ENCODE measurements at regions not wholly inside any gene's neighbourhood (a gene's known extent, or its start where the extent isn't known, plus 50 kb on each side); places are given as distances from the start of the nearest gene placed in this dataset.

DNA sequence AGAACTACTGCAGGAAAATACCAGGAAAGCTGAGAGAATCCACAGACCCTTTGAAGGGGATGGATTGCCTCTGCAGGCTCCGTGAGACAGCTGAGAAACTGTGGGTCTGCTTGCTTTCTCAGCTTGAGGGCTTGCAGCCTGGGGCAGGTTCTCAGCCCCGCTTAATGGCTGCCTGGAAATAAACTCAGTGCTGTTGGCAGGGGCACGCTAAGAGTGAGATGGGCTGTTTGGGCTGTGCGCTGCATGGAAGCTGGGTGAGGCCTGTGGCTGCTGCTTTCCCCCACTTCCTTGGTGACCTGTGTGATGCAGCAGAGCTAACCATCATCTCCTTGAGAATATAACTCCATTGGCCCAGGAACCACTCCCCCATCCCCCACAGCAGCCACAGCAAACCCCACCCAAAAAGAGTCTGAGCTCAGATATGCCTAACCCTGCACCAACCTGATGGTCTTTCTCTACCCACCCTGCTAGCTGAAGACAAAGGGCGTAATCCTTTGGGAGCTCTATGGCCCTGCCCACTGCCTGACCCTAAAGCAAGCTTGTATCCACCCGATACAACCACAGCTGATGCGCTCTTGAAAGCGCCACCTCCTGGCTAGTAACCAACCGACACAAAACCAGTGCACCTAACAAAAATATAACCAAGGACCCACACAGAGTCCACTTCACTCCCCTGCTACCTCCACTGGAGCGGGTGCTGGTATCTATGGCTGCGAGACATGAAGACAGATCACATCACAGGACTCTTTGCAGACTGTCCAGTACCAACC, 800.6 kb upstream of the MAP3K7 start:
- no peak for DNase-seq (ENCODE audit: extremely low read depth, insufficient read length)
- TF ChIP-seq, protein P1, sequence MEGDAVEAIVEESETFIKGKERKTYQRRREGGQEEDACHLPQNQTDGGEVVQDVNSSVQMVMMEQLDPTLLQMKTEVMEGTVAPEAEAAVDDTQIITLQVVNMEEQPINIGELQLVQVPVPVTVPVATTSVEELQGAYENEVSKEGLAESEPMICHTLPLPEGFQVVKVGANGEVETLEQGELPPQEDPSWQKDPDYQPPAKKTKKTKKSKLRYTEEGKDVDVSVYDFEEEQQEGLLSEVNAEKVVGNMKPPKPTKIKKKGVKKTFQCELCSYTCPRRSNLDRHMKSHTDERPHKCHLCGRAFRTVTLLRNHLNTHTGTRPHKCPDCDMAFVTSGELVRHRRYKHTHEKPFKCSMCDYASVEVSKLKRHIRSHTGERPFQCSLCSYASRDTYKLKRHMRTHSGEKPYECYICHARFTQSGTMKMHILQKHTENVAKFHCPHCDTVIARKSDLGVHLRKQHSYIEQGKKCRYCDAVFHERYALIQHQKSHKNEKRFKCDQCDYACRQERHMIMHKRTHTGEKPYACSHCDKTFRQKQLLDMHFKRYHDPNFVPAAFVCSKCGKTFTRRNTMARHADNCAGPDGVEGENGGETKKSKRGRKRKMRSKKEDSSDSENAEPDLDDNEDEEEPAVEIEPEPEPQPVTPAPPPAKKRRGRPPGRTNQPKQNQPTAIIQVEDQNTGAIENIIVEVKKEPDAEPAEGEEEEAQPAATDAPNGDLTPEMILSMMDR (IDR thresholded peaks at IDR 0.05; ENCODE audit: insufficient read depth, low read length, poor library complexity, severe bottlenecking): no peak
- H3K36me3 ChIP-seq (ENCODE audit: control insufficient read depth, insufficient read depth, low read length): no peaks in the 10 kb centered on the region
- no peak overlapping the region for H3K4me3 ChIP-seq (replicated peaks; ENCODE audit: low read depth, low read length)
- H3K27me3 ChIP-seq (replicated peaks; ENCODE audit: control insufficient read depth, insufficient read depth, low read length): no peaks in the 10 kb centered on the region

DNA sequence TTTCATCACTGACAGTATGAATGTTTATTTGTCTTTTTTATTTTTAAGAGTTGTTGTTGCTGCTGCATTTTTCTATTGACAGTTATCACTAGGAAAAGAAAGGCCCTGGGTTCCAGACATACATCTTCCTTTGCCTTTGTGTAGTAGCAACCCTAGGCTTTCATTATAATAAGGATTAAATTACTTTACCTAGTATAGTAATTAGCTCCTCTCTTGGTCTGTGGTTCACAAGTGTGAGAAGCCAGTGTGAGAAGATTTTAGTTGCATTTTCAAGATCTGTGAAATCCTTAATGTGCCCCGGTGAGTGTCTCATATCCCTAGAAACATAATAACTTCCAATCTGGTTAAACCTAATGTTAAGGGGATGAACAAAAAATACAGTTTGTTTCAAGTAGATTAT, 799.3 kb upstream of the MAP3K7 start:
- TF ChIP-seq, protein P1 (IDR thresholded peaks at IDR 0.05; ENCODE audit: insufficient read depth, low read length, poor library complexity, severe bottlenecking): no peak
- Histone ChIP-seq H3K27me3 (replicated peaks; ENCODE audit: control insufficient read depth, insufficient read depth, low read length) (no peaks in the 10 kb centered on the region), H3K36me3 (ENCODE audit: control insufficient read depth, insufficient read depth, low read length) (no peaks in the 10 kb centered on the region), H3K4me3 (replicated peaks; ENCODE audit: low read depth, low read length) (no peak overlapping the region)
- no peak for DNase-seq (ENCODE audit: extremely low read depth, insufficient read length)

DNA sequence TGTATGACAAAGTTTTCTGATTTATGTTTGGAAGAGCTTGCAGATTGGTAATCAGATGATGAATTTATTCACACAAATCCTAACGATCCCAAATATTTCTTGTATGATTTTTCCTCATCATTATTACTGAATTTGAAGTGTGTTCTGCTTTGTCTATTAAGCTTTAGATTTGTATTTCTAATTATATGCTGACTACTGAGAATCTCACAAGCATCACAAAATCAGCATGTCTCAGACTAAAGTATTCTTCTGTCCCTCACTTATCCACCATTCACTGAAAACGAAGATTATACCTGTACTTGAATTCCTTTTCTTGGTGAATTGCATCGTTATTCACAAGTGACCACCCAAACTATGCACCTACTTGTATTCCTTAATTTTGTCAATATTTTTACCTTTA, 796.3 kb upstream of the MAP3K7 start:
- no peak overlapping the region for H3K4me3 ChIP-seq (replicated peaks; ENCODE audit: low read depth, low read length)
- H3K36me3 ChIP-seq (ENCODE audit: control insufficient read depth, insufficient read depth, low read length): no peaks in the 10 kb centered on the region
- no peak for DNase-seq (ENCODE audit: extremely low read depth, insufficient read length)
- H3K27me3 ChIP-seq (replicated peaks; ENCODE audit: control insufficient read depth, insufficient read depth, low read length): no peaks in the 10 kb centered on the region
- TF ChIP-seq, protein P1 (IDR thresholded peaks at IDR 0.05; ENCODE audit: insufficient read depth, low read length, poor library complexity, severe bottlenecking): no peak

DNA sequence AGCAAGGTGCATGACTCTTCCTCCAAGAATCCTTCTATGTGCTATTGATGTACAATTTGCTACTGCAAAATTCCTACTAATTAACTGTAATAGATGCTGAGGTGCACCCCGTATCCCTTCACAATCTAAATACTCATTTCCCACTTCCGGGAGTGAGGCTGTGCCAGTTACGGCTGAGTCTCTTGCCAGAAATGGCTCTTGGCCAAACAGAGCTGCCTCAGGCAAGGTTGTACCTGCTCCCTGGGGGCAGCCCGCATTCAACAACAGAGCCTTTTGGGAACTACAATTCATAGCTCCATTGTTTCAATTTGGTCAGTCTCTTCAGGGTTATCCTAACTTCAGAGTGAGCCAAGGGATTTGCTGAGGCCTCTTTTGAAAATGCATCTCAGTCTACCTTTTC, 789.8 kb upstream of the MAP3K7 start:
- DNase-seq (ENCODE audit: extremely low read depth, insufficient read length): no peak
- Histone ChIP-seq H3K4me3 (replicated peaks; ENCODE audit: low read depth, low read length) (no peak overlapping the region), H3K27me3 (replicated peaks; ENCODE audit: control insufficient read depth, insufficient read depth, low read length) (no peaks in the 10 kb centered on the region), H3K36me3 (ENCODE audit: control insufficient read depth, insufficient read depth, low read length) (no peaks in the 10 kb centered on the region)
- TF ChIP-seq, protein P1 (IDR thresholded peaks at IDR 0.05; ENCODE audit: insufficient read depth, low read length, poor library complexity, severe bottlenecking): no peak

DNA sequence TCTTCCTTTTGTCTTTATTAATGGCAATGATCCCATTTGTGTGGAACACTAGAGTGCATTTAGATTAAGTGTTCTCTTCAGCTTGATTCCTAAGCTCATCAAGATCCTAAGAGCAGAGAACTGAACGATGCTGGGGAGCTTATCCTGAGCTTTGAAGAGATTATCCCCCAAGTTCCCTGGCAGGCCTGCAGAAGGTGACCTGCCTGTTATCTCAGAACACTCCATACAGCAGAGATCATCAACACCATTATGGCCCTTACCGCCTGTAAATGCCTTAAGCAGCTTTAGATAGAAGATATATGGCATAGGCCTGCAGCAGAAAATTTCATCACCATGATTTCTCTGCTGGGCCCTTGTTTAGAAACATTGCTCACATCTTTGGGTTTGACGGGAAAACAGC, 779.9 kb upstream of the MAP3K7 start:
- H3K4me3 ChIP-seq (replicated peaks; ENCODE audit: low read depth, low read length): no peak overlapping the region
- no peaks in the 10 kb centered on the region for H3K27me3 ChIP-seq (replicated peaks; ENCODE audit: control insufficient read depth, insufficient read depth, low read length)
- TF ChIP-seq, protein P1 (IDR thresholded peaks at IDR 0.05; ENCODE audit: insufficient read depth, low read length, poor library complexity, severe bottlenecking): no peak
- H3K36me3 ChIP-seq (ENCODE audit: control insufficient read depth, insufficient read depth, low read length): no peaks in the 10 kb centered on the region
- DNase-seq (ENCODE audit: extremely low read depth, insufficient read length): no peak

DNA sequence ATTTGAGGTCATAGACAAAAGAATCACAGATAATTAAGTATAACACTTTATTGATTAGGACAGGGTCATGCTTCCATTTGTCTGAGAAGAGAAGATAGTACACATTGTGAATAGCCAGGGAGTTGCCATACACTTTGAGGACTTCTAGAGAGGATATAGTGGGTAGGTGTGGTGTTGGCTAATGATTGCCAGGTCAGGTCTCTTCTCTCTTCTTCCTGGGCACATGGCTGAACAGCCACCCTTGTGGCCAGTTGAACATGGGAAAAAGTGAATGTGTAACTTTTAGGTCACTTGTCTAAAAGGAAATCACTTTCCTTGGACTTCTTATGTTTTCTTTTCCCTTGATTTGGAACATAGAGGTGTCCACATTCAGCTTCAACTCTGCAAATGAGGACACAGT, 772.1 kb upstream of the MAP3K7 start:
- no peak for DNase-seq (ENCODE audit: extremely low read depth, insufficient read length)
- Histone ChIP-seq H3K36me3 (ENCODE audit: control insufficient read depth, insufficient read depth, low read length) (no peaks in the 10 kb centered on the region), H3K27me3 (replicated peaks; ENCODE audit: control insufficient read depth, insufficient read depth, low read length) (no peaks in the 10 kb centered on the region), H3K4me3 (replicated peaks; ENCODE audit: low read depth, low read length) (no peak overlapping the region)
- TF ChIP-seq, protein P1 (IDR thresholded peaks at IDR 0.05; ENCODE audit: insufficient read depth, low read length, poor library complexity, severe bottlenecking): no peak
